SKM-1 treated with dmso at 0.1 percent for 144 hours (cell line): ENCODE measurements at regions not wholly inside any gene's neighbourhood (a gene's known extent, or its start where the extent isn't known, plus 50 kb on each side); places are given as distances from the start of the nearest gene placed in this dataset.

Experiments used
- DNase-seq: peaks from one replicate; lab custom pipeline; 2025; ENCODE audit not compliant: unreplicated experiment; lab: John Stamatoyannopoulos, UW

DNA sequence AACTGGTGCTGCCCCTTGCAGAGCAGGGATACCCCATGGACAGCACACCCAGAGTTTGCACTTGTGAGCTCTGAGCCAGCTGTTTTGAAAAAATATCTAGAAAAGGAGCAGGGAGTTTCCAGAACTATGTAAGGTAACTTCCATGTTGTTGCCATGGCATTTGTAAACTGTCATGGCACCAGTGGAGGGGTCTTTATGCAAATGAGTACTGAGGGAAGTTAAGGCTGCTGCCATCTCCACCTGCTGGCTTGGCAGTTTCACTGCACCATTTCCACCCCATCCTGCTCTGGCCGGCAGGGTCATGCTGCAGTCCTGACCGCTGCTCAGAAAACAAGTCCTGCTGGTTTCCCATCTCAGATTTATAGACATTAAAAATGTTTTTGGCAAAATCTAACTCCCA, 52.3 kb upstream of the SNTG2 start:
- DNase-seq, result no peak

DNA sequence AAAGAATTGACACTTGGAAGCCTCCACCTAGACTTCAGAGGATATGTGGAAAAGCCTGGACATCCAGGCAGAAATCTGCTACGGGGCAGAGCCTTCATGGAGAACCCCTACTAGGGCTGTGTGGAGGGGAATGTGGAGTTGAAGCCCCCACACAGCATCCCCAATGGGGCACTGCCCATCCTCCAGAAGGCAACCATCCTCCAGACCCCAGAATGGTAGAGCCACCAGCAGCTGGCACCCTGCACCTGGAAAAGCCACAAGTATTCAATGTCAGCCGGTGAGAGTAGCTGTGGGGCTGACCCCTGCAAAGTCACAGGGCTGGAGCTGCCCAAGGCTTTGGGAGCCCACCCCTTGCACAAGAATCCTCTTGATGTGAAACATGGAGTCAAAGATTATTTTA, 53.6 kb upstream of the SNTG2 start:
- no peak for DNase-seq

DNA sequence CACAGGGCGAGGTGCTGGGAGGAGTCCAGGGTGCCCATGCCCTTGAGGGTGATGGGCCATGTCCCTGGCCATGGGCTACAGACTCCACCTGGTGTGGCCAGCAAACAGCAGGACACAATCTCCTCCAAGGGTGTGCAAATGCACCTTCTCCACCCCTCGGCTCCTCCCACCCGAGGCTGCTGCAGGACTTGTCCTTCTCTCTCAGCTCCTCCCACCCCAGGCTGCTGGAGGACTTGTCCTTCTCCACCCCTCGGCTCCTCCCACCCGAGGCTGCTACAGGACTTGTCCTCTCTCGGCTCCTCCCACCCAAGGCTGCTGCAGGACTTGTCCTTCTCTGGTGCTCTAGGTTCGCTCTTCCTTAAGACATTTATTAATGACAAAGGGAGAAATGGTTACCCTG, 57.3 kb upstream of the SNTG2 start:
- DNase-seq, result no peak

DNA sequence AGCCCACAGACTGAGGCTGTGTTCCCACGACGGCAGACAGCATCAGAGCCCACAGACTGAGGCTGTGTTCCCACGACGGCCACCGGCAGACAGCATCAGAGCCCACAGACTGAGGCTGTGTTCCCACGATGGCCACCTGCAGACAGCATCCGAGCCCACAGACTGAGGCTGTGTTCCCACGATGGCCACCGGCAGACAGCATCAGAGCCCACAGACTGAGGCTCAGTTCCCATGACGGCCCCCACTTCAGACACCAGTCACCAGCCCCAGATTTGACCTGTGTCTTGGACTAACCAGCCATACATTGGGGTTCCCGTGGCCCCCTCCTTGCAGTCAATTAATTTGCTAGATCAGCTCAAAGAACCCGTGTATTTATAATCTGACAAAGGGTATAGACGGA, 57.8 kb upstream of the SNTG2 start:
- DNase-seq, result no peak

DNA sequence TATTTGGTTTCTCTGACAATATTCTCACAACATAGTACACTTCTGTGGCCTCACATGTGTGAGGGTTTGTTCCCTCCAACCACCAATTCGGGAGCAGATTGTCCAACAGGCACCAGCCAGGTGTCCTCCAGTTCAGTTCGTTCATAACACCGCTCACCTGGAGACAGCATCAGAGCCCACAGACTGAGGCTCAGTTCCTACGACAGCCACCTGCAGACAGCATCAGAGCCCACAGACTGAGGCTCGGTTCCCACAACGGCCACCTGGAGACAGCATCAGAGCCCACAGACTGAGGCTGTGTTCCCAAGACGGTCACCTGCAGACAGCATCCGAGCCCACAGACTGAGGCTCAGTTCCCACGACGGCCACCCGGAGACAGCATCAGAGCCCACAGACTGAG, 58.2 kb upstream of the SNTG2 start:
- no peak for DNase-seq

DNA sequence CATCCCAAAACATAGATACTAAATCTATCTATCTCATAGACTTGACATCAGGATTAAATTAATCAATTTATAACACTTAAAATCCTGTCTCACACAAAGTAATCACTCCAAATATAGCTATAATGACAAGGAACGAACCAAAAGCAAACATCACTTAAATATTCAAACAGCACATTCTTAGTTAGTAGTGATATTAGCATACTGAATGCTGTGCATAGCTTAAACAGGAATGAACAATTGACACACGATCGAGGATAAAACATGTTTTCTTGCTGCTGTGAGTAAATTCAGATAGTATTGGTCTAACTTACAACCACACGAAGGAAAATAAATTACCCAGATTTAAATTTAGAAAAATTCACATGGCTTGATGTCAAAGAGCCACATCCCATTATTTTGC, 58.9 kb upstream of the SNTG2 start:
- DNase-seq, result no peak

DNA sequence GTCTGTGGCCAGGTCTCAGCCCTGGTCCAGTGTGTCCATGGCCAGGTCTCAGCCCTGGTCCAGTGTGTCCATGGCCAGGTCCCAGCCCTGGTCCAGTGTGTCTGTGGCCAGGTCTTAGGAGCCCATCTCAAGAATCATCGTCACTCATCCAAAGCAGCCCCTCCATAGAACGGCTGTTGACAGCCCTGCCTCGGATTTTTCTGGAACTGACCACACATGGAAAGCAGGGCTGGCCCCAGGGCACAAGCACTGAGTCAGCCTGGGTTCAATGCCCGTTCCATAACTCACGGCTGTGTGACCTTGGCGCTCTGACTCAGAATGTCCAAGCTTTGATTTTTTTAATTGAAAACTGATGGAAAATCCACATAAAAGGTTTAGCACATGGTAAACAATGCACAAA, 59.9 kb upstream of the SNTG2 start:
- no peak for DNase-seq

DNA sequence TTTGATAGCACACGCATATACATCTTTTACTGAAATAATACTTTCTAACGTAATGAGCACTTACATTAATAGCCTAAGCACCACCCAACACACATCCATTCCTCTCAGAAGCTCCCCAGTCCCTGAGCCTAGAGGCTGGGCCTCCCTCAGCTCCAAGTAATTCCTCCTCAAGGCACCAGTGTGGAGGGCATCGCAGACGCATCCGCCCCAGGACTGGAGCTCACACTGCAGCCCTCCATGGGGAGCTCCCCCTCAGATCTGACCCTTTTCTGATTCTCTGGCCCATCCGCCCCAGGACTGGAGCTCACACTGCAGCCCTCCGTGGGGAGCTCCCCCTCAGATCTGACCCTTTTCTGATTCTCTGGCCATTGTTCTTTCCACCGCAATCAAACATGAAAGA, 60.4 kb upstream of the SNTG2 start:
- no peak for DNase-seq

DNA sequence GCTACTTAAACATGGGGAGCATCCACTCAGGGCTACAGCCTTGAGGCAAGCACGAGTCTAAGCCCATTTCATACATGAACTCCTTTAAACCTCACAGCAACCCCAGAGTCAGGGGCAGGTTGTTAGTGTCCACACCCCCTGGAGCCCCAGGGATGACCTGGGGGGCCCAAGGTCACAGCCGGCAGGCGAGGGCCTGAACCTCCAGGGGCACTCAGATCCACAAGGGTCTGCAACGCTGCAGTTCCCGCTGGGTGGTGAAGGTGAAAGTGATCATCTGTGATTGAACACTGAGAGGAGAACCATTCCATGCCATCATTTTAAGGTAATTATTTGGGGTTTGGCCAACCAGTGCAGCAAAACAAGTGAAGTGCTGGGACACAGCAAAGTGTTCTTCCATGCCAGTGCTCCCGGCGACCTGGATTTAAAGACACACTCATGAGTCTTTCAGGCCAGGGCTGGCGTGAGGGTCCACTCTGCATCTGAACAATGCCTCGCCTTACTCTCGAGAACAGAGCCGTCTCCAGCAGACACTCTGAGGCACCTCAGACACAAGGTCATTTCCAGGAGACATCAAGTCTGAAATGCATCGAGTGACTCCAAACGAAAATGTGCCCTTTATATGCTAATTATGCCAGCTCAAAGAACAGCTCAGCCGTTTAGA, 61.6 kb upstream of the SNTG2 start:
- DNase-seq, result no peak

DNA sequence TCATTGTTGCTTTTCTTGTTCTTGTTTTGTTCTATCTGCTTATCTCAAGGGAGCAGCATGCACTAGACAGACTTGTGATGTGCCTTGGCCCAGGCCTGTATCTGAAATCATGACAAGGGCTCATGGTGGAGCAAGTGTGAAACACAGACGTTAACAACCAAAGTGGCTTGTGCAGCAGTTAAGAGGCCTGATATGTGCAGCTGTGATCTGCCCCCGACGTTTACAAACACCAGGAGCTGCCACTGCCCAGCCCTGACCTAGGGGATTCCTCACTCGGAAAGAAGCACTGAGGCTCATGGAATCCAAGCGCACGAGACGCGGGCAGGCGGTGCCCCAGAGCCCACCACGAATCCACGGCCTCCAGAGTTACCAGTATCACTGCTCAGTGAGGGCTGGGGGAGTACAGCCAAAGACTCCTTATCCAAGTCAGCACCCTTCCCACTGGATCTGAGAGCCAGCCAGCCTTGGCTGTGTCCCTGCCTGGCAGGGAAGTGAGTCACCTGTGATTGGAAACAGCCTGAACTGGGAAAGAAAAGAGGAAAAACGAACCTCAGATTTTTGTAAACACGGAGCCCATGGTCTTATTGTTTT, 62.3 kb upstream of the SNTG2 start:
- no peak for DNase-seq

DNA sequence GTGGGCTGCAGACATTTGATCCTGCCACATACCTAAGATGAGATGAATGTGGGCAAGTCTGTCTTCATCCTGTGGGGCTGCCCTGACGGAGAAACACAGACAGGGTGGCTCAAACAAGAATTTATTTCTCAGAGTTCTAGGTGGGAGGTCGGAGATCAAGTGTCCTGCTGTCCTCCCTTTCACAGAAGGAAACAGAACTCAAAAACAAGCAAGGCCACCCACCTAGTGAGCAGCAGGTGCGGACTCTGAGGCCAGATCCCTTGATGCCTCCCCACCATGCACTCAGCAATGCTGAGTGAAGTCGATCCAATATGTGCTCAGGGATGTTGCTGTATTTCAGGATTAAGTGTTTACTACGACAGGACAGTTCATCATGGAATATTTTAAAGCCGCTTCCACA, 63.0 kb upstream of the SNTG2 start:
- no peak for DNase-seq

DNA sequence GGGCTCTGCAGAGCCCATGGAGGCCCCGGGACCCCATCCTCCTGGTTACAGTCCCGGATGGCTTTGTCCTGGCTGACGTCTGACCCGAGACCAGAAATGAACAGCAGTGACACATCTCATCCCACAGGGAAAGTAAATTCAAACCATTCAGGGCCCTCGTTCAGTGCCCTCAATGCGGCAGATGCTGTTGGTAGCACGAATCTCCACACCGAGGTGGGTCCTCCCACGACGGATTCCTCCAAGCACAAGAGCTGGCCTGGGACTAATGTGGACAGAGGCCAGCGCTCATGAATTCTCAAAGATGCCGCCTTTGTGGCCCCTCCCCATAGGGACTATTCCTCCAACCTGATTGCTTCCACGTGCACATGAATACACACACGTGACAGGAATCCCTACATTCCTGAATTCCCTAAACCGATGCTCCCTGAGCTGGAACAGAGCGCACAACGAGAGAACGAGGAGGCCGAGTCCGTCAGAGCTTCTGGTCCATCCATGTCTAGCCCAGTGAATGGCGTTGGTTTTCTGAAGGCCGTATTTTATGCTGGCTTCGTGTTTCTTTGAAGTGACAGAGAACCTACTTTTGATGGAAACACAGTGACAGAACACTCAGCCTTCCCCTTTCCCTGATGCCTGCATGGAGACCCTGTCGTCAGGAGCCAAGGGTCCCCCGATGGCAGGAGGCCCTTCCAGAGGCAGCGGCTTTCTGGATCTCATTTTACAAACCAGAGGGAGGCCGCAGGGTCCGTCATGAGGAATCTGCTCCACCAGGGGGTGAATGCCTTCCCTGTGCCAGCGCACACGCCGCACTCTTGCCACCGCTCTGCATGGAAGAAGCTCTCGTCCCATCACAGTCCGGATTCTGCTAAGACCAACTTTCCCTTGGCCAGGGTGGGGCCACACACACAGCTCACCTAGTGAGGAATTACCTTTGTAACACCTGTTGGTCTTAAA, 64.3 kb upstream of the SNTG2 start:
- no peak for DNase-seq

DNA sequence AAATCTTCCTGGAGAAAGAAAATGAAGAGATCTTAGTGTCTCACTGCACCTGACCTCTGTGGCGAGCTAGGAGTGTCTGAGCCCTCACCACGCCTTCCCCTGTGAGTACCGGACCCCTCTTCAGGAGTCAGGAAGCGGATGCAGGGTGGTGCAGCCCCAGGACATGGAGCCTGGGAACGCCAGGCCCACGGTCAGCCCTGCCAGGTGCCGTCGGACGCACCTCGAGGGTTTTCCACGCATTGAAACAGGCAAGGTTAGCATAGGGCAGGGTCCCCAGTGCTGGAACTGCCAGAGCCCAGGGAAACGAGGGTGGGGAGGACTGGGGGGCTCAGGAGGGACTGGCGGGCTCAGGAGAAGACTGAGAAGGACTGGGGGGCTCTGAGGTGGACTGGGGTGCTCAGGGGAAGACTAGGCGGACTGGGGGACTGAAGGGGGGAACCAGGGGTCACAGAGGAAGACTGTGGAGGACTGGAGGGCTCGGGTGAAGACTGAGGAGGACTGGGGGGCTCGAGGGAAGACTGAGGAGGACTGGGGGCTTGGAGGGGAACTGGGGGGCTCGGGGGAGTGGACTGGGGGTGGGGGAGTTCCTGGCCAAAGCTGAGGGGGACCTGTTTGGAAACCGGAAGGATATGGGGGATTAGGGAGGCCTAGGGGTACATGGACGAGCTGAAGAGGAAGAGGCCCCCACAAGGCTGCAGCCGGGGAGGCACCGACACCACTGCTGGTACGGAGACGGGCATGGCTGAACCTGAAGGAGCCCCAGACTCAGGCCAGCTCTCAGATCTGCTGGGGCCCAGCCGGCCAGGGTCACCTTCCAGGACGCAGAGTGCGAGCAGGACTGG, 65.2 kb upstream of the SNTG2 start:
- no peak for DNase-seq

DNA sequence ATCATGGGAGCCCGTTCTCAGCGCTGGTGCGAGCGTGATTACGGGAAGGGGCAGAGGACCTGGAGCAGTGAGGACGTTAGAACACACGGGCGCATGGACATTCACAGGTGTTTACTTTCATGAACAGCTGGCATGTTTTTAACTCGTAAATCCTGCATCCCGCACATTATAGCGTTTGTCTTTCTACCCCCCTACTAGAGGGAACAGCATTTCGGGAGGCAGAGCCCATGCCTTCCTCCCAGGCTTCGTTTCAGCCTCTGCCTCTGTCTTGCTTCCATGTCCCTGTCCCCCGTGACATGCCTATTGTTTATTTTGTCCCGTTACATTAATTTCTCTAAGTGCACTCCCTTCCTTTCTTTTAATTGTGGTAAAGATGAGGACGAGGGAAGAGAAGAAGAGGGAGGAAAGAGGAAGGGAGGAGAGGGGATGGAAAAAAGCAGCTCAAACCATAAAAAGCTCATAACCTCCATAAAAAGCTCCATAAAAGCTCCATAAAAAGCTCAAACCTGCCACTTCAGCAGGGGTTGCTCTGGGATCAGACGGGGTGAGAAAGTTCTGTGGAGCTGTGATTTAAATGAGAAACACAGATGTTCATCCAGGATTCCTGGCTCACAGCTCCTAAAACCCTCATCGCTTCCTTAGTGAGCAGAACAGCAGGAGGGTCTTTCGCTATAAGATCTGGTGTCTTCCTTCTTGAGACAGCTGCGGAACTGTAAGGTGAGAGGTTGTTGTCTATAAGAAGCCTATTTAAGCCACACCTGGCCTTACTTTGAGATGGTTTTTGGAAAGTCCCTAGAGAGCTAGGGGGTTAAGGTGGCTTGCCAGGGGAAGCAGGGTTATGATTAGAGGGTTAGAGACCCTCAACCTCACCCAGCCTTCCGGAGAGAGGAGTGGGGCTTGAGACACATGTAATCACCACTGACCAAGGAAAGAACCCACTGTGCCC, 66.6 kb upstream of the SNTG2 start:
- no peak for DNase-seq

DNA sequence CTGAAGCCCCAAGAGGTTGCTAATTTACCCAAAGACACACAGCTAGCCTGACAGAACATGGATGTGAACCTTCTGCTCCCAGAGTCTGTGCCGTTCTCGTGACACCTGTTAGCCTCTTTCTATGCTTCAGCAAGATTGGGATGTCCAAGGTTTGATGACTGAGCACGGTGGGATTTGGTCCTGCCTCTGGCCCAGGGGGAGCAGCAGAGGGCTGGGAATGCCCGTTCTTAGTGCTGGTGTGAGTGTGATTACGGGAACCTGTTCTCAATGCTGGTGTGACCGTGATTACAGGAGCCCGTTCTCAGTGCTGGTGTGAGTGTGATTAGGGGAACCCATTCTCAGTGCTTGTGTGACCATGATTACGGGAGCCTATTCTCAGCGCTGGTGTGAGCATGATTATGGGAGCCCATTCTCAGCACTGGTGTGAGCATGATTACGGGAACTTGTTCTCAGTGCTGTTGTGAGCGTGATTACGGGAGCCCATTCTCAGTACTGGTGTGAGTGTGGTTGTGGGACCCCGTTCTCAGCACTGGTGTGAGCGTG, 67.3 kb upstream of the SNTG2 start:
- no peak for DNase-seq

DNA sequence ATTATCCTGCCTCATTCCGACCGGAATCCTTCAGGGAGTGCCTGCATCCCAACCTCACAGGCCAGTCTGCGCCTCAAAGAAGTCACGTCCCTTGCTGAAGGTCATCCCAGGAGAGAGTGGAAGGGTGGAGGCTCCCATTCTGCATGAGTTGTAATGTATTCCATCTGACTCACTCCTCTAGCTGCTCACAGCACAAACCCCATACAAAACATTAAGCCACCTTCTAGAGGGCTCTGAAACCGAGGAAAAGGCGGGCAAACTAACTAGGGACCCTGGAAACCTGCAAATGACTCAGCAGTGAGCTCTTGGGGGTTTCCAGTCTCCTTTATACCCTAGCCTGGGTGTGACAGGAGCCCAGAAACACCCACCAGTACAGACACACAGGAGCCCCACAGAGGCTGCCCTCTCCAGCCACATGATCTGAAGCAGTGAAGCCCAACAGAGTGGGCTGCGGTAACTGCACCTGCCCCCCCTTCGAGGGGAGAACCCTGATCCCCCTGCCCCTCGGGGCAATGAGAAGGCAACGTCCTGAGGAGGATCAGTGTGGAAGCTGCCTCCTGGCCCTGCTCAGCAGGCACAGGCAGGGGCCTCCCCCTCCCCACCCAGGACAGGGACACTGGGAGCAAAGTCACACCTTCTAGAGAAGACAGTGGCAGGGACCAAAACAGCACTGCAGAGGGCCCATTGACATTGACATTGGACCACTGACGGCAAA, 69.3 kb upstream of the SNTG2 start:
- DNase-seq, result no peak

DNA sequence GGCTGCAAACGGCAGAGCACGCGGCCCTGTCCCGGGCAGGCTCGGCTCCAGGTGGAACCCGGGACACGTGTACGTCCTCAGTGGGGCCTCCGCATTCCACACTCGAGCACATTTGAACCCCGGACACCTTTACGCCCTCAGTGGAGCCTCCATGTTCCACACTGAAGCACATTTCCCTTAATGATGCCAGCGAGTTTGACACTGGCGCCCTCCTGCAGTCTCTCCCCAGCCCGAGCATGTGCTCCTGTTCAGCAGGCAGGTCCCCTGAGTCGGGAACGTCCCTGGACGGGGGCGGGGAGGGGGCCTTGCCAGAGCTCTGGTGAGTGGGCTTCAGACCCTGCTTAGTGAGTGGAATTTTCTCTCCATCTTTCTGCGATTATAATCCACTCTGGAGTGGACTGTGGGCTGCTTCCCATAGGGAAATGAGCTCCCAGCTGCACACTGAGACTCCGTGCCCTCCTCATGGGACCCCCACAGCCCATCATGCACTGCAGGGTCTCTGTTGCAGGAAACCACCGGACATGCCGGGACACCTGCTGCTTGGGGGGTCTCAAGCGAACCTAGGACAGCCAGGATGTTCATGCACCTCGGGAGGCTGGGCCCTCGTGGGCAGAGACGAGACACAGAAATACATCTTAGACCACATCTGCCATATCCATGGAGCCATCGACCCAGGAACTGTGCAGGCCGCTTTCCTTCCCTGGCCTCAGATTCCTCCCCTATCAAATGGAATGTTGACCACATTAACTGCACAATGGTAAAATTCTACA, 70.3 kb upstream of the SNTG2 start:
- no peak for DNase-seq

DNA sequence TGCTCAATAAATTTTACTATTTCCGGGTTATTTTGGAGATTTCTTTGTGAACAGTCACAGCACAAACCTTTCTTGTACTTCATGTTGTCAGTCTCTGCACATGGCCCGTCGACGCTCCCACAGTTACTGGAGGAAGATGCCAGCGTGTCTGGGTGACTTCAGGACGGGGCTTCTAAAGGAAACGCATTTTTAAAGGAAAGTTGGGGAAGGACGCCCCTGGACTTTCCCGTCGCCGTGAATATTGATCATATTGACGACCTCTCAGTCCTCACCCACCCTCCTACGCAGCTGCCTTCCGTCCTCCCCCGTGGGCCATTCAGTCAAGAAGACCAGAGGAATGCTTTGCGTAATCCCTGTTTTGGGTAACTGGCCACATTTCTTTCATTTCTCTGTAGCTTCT, 71.1 kb upstream of the SNTG2 start:
- DNase-seq, result no peak
